GM19468 (cell line): ENCODE measurements at regions not wholly inside any gene's neighbourhood (a gene's known extent, or its start where the extent isn't known, plus 50 kb on each side); places are given as distances from the start of the nearest gene placed in this dataset.
A peak's percentile ranks its signal among the peaks of the same experiment; 100 is the strongest.

ENCODE experiments used
- ATAC-seq: cut with Tn5 transposase; IDR thresholded peaks from one replicate; pipeline ENCODE4 v1.9.1; 2021; ENCODE audit warnings: mild to moderate bottlenecking, moderate library complexity, moderate number of reproducible peaks; ENCODE audit not compliant: unreplicated experiment; ENCODE audit errors: extremely low read depth

DNA sequence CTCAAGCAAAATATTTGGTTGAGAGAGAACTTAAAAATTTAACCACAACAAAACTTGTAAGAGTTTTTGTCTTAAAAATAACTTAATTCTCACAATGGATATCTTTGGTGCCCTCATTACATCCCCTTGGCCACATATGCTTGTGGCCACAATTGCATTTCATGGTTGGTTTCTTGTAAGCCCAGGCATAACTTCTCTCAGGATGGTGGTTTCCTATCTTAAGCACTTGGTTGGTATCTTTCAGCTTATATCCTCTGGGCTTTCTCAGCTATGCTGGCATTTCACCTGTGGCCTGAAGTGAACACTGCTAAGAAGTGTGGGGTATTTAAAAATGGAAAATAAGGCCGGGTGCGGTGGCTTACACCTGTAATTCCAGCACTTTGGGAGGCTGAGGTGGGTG is 212.4 kb upstream of the MEF2C start:
- no peak for ATAC-seq

DNA sequence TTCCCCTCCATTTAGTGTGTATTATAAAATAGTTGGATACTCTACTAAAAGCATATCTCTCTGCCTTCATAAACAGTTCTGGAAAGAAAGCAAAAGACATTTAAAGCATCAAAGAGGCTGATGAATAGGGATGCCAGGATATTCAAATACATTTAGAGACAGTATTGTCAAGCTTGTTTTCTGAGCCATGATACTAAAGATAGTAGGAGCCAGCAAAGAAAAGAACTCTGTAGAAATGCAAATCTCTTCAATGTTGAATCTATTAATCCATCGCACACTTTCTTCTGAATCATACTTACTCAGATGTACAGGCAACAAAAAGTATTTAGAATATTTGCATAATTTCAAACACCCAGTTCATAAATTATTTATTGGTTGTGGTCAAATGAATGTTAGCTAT is 207.1 kb upstream of the MEF2C start:
- ATAC-seq: no peak

DNA sequence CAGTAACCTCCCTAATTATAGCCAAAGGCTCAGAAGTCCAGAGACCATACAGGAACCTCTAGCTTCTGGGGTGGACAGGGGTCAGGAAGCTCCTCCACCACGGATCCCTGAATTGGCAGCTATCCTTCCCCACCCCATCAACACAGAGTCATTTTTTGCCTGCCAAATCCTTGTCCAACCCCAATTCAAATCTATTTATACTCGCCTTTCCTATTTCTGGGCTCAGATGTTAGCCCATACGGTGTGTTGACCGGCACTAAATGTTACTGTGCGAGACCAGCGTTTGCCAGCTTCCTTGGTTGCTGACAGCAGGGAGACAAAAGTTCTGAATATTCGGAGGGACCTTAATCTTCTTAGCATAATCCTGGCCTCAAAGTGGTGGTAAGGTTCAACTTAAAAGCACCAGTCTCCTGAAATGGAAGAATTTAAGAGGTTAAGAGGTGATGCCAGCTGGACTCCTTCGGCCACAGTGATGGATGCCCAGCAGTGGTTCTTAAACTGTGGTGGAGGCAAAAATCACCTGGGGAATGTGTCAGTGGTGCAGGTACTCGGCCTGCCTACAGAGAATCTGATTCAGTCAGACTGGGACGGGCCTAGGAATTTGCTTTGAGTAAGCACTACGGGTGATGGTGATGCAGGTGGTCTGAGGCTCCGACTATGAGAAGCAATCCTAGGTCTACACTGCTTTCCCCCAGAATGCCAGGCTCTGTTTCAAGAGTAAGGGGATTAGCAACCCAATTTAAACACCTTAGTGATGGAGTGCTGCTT is 204.8 kb upstream of the MEF2C start:
- no peak for ATAC-seq

DNA sequence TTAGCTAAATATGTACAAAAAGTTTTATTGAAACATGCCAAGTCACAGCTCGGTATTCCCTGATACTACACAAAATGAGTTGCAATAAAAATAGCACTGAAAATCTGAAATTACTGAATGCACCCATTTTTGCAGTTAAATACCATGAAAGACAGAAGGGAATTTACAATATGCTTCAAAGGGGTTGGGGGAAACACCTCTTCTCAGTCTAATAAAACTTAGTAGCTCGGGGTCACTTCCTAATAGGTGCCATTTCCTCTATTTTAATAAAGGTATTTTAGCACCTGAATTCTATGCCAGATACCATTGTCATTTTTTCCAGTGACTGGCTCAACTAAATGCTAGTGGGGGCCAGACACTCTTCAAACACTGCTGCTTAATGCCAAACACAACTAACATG is 204.1 kb upstream of the MEF2C start:
- ATAC-seq: no peak

DNA sequence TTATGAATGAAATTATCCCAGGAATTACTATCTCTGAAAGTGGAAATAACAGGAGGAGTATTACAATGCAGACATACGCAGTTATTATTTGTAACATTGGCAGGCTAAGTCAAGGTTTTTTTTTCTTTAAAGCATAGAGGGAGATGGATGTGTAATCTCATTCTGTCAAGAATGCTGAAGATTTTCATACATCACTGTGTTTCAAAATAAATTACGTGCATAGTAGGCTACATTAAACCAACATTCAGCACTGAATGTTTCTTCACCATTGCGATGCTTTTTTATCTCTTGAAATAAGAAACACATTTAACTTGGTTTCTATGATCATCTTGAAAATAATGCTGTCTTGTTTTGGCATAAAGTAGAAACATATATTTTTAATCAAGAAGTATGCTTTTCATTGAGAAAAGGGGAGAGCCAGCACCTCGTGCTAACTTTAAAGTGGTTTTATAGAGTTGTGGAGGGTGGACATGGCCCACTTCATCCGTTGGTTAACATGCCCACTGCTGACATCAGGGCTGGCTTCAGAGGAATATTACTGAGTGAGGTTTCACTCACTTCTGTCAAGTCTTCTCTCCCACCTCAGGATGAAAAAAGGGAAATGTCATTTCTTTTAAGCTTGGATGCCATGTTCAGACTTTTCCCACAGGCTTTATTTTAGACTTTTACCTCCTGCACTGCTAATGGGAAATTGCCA is 203.6 kb upstream of the MEF2C start:
- no peak for ATAC-seq

DNA sequence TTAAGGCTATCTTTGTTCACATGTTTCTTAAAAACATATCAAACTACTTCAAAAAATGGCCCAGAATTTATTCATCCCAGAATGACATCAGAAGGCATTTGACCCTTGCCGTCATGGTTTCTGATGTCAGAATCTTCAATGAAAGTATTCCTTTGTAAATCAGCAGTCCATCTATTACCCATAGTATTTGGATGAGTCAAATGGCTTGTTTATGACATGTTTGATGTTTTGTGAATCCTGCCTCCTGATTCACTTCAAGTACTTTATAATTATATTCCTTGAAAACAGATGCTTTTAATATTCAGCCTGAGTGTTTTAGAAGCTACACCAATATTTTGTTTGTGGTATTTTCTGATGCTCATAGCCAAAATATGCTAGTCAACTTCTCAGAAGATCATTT is 200.8 kb upstream of the MEF2C start:
- no peak for ATAC-seq

DNA sequence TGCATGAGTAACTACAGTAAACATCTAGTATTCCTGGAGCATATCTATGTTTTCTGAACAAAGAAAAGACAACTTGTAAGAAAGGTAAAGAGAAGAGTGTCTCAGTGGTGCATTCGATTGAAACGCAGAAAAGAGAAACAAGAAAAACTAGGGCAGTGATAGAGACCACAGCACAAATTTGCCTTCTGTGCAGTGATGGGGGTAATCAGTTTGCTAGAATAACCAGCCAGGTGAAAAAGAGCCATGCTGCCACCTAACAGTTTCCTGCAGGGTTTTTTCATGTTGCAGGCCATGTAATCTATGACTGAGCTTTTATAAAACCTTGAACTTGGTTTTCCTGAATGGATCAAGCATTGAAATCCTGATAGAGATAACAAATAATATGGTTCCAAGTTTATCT is 198.4 kb upstream of the MEF2C start:
- ATAC-seq: peak; percentile 86

DNA sequence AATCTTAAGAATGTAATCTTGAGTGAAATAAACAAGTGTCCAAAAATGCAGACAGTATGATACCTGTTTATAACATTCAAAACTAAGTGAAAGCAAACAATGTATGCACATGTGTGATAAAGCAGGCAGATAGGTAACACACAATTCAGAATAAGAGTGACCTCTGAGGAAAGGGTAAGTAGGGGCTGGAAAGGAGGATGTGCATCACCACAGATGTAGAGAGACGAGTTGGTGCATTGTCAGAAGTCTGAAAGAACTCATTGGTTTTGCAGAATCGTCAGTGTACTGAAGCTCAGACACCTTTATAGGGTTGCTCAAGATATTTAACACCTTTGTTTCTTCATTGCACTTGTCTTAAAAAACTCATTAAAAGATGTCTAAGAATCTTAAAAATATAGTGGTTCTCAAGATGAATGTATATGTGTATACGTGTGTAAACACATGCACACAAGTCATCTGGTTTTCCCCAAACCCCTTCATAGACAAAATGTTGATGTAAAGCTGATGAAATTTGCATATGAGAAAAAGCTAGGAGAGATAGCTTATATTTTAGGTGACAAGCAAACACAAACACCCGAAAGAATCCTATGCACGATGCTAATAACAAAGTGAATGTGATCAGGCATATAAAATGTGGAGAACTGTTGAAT is 197.6 kb upstream of the MEF2C start:
- no peak for ATAC-seq

DNA sequence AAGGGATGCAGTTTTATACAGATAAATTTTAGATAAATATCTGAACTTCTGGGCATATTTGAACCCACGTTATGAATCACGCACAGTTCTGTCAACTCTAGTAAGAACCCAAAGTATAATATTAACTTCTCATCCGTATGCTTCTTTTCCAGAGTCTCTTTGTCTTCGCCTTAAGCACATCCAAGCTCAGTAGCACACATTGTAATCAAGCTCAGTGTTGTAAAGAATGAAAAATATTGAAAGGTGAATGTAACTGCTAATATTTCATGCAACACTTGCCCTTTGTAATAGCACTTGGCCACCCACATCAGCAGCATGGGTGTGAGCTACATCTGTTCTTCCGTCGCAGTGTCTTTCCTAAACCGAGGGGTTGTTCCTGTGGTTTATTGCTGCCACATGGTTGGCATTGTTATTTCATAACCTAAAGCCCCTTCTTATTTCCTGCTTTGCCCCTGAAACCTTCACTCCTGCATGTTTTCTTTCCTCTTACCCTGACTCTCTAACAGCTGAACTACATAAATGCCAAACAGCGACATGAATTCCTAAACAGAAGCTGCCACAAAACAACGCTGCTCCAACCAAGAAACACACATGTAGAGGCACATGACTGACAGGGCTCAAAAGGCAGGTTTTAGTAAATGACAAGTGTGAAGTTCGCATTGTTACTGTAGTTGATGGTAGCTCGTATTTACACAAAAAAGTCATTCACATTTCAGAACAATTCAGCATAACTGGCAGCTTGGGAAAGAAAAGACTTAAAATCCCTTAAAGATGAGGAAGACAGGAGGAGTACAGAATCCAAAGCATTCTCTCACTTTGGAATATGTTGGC is 190.1 kb upstream of the MEF2C start:
- no peak for ATAC-seq

DNA sequence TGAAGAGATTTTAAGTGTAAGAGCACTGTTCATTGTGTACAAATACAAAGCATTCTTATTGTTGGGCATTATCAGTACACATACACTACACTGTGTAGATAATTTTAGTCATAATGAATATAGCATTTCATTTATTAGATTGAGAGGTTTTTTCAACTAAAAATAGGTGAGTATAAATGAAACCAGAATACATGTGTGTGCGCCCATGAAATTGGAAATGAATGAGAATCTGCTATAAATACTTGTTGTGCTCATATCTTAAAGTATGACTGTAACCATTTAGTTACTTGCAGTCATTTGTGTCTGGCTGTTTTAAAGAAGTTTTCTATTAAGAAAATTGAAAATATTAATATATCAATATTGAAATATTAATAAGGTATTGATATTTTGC is 189.0 kb upstream of the MEF2C start:
- peak; percentile 45 for ATAC-seq

DNA sequence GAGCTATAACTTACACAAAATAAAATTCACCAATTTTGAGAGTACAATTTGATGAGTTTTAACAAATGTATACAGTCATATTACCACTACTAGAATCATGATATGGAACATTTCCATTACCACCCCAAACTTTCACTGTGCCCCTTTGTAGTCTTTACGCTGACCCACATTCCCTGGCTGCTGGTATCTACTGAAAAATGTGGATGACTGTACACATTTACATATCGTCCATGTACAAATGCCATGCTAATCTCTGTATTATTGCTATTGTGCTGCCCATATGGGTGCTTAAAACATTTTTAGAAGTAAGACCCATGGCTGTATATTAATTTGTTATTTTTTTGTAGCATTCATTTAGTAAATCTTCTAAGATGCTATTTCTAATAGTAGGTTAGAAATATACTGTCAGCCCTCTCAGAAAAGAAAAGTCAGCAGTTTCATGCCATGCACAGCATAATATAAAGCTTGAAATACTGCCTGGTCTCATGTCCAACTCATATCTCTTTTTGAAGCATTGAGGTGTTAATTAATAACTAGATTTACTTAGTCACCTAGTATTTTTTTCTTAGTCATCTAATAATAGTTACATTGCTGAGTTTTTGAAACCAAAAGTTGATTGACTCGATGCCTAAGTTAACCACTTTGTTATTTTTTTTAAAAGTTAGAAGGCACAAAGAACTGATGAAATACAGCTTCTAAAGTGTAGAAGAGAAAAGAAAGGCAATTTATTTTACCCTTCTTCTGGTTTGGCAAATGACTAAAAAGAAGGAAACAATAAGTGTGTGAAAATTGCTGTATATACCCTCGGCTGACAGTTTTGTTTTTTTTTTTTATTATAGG is 188.3 kb upstream of the MEF2C start:
- ATAC-seq: peak; percentile 61

DNA sequence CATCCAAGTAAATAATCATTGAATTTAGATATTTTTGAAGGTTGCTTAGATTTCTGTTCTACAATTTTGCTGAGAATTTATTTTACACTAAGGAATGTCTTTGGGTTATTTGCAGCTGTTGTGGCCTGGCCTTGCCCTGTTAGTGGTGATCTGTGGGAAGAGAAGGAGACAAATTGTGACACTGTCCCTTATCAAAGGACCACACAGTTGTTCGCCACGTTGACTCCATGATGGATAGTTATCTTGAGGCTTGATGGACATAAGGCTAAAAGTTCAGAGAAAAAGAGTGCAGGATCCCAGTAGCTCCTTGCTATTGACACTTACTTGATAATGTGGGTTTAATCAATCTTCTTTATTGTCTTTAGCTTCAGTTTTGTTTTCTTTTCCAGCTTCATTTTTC is 186.6 kb upstream of the MEF2C start:
- no peak for ATAC-seq

DNA sequence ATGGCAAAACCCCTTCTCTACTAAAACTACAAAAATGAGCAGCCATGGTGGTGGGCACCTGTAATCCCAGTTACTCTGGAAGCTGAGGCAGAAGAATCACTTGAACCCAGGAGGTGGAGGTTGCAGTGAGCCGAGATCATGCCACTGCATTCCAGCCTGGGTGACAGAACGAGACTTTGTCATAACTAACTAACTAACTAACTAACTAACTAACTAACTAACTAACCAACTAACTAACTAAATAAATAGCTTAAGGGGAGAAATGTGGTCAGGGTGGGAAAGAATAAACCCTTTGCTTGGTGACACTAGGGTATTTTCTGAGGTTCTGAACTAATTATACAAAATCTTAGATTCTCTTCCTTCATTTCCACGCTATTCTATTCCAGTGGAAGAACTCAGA is 184.4 kb upstream of the MEF2C start:
- no peak for ATAC-seq

DNA sequence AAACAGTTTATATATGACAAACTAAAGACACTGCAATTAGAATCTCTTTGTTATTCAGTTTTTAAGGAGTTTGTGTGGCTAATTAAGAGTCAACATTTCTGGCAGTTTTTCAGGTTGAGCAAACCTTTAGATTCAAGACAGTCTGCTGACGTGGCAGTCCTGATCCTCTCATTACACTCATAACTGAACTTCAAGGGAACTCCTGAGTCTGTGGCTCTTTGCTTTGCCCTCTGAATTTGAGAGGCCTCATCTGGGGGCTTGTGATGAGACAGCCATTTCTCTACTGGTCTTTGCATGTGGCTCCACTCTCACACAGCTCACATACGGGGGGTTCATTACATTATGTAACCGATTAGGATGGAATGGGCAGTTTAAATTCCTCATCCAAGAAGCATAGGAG is 182.9 kb upstream of the MEF2C start:
- ATAC-seq: no peak

DNA sequence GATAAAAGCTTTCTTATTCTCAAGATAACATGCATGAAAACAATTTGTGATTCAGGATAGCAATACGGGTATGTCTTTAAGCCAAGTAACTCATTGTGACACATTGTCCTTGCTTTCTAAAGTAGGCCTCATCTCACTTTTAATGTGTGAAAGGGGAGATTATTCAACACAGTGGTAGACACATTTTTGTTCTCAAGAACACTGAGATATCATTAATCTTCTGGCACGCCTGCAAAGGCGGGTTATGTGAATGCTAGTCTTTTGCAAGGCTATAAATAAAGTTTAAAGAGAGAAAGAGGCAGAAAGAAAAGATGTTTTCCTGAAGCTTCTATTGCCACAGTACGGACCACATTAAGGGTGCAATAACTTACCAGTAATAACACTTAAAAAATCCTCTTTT is 181.8 kb upstream of the MEF2C start:
- ATAC-seq: no peak

DNA sequence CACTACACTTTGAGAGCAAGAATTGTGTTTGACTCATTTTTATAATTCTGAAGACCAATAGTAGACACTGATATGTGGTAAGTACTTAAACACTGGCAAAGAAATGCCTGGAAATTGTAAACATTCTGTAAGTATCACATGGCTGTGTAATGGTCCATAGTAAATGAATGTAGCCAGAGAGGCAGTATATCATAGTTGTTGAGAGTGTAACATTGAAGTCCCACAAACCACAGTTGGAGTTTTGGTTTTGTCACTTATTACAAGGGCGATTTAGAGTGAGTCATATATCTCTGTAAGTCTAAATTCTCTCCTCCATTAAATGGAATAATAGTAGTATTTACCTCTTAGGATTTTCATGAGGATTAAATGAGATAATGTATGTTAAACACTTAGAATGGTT is 181.1 kb upstream of the MEF2C start:
- no peak for ATAC-seq

DNA sequence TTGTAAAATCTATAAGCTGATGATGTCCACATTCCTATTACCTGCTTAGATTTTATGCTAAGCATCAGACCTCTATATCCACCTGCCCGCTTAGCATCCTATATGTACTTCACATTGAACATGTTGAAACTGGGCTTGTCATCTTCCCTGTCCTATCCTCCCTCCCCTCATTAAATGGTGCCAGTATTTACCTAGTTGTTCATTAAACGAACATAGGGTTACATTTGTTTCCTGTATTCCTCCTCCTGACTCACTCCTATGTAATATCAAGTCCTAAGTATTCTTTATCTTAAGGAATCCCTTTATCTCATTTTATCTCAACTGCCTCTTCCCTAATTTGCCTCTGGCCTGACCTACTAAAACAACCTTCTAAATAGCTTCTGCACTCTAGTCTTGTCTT is 177.8 kb upstream of the MEF2C start:
- ATAC-seq: no peak

DNA sequence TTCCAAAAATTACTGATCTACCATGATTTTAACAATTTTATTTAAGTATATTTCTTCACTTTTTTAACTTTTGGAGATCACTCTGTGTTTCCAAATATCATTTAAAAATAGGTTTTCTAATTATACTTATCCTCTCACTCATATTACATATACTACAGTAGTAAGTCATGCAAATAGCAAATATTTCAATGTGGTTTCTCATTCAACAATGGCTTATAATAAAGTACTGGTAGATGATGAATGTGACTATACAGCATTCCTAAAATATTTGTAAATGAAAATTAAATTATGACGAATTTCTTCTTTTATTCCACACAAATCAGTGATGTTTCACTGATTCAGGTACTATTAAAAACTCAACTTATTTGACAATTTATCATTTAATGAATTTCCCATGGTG is 176.3 kb upstream of the MEF2C start:
- no peak for ATAC-seq

DNA sequence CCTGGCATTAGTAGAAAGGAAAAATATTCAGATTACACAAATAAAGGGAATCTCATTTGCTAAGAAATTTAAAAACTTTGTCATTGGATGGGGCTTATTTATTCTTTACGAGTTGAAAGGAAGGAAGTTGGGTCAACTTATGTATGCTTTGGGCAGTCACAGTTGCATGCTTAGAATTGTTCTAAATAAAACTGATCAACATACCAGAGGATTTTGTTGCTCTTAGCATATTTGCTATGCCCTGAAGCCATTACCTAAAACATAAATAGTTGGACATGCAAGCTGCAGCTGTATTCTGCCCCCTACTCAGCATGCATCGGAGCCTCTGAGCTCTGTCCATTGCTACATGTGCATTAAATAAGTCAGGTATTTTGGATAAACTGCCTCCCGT is 172.7 kb upstream of the MEF2C start:
- no peak for ATAC-seq
